SK-MEL-5 (cell line): ENCODE measurements at regions not wholly inside any gene's neighbourhood (a gene's known extent, or its start where the extent isn't known, plus 50 kb on each side); places are given as distances from the start of the nearest gene placed in this dataset.
A peak's percentile ranks its signal among the peaks of the same experiment; 100 is the strongest.

Source experiments
- DNase-seq: peaks from one replicate; pipeline ENCODE4 v3.0.0-alpha.2; 2016; ENCODE audit warnings: low read depth, low spot score
- in situ Hi-C: cut with HindIII; loops from 2 replicates; pipeline ENCODE4 v1.10.0; 2016; ENCODE audit warnings: low sequenced_read_pairs, high pct_unique_total_duplicates, low pct_unique_long_range_greater_than_20kb

GRCh38 chr17:37831492-37831891 lies 86.6 kb upstream of the HNF1B start:
- in situ Hi-C loops, result no loop called here
- peak; percentile 28 for DNase-seq

GRCh38 chr17:37830151-37830993 lies 85.5 kb upstream of the HNF1B start:
- no peak for DNase-seq
- in situ Hi-C loops, result no loop called here

- DNase-seq, result no peak
- in situ Hi-C loops, result no loop called here
Observed at GRCh38 chr17:37829592-37830123, 84.8 kb upstream of the HNF1B start.

- no peak for DNase-seq
- in situ Hi-C loops, result no loop called here
Observed at GRCh38 chr17:37828651-37829124, 83.8 kb upstream of the HNF1B start.

GRCh38 chr17:37827905-37828650 lies 83.2 kb upstream of the HNF1B start:
- in situ Hi-C loops, result no loop called here
- DNase-seq, result no peak

GRCh38 chr17:37826497-37827430 lies 81.9 kb upstream of the HNF1B start:
- in situ Hi-C loops, result no loop called here
- DNase-seq, result no peak

- in situ Hi-C loops, result no loop called here
- DNase-seq, result no peak
Observed at GRCh38 chr17:37825851-37826250, 81.0 kb upstream of the HNF1B start.

- in situ Hi-C loops, result no loop called here
Observed at GRCh38 chr17:37824534-37825485, 80.0 kb upstream of the HNF1B start.

GRCh38 chr17:37823996-37824395 lies 79.1 kb upstream of the HNF1B start:
- in situ Hi-C loops, result no loop called here
- DNase-seq, result no peak

More at GRCh38 chr17:37824534-37825485, 80.0 kb upstream of the HNF1B start:
- peak; percentile 22 for DNase-seq

GRCh38 chr17:37820995-37821713 lies 76.3 kb upstream of the HNF1B start:
- in situ Hi-C loops, result no loop called here
- no peak for DNase-seq

- DNase-seq, result no peak
- in situ Hi-C loops, result no loop called here
Observed at GRCh38 chr17:37820313-37820994, 75.6 kb upstream of the HNF1B start.

GRCh38 chr17:37818689-37819088 lies 73.8 kb upstream of the HNF1B start:
- in situ Hi-C loops, result no loop called here
- no peak for DNase-seq

- DNase-seq, result no peak
- in situ Hi-C loops, result no loop called here
Observed at GRCh38 chr17:37816950-37817349, 72.1 kb upstream of the HNF1B start.

GRCh38 chr17:37815536-37815935 lies 70.7 kb upstream of the HNF1B start:
- DNase-seq, result no peak
- in situ Hi-C loops, result no loop called here

GRCh38 chr17:37813751-37814150 lies 68.9 kb upstream of the HNF1B start:
- in situ Hi-C loops, result no loop called here
- DNase-seq, result no peak
